NT2/D1 (cell line): ENCODE measurements at regions not wholly inside any gene's neighbourhood (a gene's known extent, or its start where the extent isn't known, plus 50 kb on each side); places are given as distances from the start of the nearest gene placed in this dataset.

Experiments
- SUZ12 ChIP-seq: IDR thresholded peaks from 2 replicates; pipeline ENCODE4 v1.6.1; 2011; ENCODE audit not compliant: insufficient read length, insufficient read depth; ENCODE audit errors: extremely low read depth
- YY1 ChIP-seq: IDR thresholded peaks from 2 replicates; pipeline ENCODE4 v1.6.1; 2011; ENCODE audit not compliant: insufficient read length, insufficient read depth
- ZNF274 ChIP-seq: IDR thresholded peaks from 2 replicates; pipeline ENCODE4 v1.6.1; 2011; ENCODE audit warnings: mild to moderate bottlenecking, low read depth, low read length

DNA sequence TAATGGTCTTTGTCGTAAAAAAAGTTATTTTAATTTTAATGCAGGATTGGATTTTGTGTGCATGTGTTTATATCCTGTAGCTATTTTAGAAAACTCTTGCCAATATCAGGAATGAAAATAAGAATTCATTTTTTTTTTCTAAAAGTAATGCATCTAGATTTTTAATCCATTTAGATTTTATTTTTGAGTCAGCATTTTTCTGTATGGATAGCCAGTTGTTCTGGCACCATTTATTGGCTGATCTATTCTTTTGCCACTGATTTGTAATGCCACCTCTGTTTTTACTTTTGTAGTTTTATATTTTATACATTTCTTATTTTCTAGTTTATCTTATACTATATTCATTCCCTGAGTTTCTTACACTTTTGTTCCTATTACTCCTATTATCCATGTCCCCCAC is 343.0 kb downstream of the FOXG1 start:
- TF ChIP-seq ZNF274 (no peak), YY1 (no peak), SUZ12 (no peak)
